ENCODE measurements at regions not wholly inside any gene's neighbourhood (a gene's known extent, or its start where the extent isn't known, plus 50 kb on each side); places are given as distances from the start of the nearest gene placed in this dataset.

DNA sequence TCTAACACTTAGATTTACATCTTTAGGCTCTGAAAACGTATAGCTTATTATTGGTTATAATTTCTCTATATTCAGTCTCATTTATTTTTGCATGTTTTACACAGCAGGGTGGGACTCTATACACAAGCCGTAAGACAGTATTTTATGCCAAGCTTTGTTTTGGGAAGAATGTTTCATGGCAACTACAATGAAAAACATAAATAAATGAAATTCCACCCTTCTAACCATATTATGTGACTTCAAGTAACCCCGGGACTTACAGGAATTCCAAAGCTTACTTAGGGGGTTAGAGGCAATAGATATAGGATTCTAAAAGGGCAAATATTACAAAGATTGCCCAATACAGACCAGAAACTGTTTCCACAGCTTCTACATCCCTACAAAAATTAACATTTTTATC lies 370.9 kb downstream of the PRR32 start:
- TF ChIP-seq, protein P1, sequence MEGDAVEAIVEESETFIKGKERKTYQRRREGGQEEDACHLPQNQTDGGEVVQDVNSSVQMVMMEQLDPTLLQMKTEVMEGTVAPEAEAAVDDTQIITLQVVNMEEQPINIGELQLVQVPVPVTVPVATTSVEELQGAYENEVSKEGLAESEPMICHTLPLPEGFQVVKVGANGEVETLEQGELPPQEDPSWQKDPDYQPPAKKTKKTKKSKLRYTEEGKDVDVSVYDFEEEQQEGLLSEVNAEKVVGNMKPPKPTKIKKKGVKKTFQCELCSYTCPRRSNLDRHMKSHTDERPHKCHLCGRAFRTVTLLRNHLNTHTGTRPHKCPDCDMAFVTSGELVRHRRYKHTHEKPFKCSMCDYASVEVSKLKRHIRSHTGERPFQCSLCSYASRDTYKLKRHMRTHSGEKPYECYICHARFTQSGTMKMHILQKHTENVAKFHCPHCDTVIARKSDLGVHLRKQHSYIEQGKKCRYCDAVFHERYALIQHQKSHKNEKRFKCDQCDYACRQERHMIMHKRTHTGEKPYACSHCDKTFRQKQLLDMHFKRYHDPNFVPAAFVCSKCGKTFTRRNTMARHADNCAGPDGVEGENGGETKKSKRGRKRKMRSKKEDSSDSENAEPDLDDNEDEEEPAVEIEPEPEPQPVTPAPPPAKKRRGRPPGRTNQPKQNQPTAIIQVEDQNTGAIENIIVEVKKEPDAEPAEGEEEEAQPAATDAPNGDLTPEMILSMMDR (IDR thresholded peaks at IDR 0.05; ENCODE audit: low read length) = no peak
- no peak for TF ChIP-seq EZH2 (optimal IDR thresholded peaks at IDR 0.05; ENCODE audit: low read depth, low read length)
- TF ChIP-seq EZH2phosphoT487 (IDR thresholded peaks at IDR 0.05; ENCODE audit: low read length) = no peak
